ELR (cell line): ENCODE measurements at regions not wholly inside any gene's neighbourhood (a gene's known extent, or its start where the extent isn't known, plus 50 kb on each side); places are given as distances from the start of the nearest gene placed in this dataset.
A peak's percentile ranks its signal among the peaks of the same experiment; 100 is the strongest.
"Not testable (repeated sequence)": the region's sequence is repeated elsewhere in the genome, so short reads cannot be mapped to it uniquely, and the experiment has no call there.

ENCODE experiments used
- DNase-seq: peaks from one replicate; pipeline ENCODE4 v3.0.0-alpha.2; 2015; ENCODE audit warnings: low read depth

DNA sequence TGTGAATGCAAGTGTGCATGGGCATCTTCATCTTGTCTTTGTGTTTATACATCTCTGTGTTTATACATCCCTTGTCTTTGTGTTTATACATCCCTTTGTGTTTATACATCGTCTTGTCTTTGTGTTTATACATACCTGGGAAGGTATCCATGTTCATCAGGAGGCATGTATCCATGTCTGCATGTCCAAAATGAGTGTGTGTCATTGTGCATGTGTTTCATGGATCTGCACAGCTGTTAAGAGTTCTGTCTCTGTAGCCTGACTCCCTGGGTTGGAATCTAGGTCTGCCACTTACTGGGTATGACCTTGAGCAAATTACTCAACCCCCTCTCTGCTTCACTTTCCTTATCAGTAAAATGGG is 50.1 kb upstream of the SIRPA start:
- DNase-seq = no peak

DNA sequence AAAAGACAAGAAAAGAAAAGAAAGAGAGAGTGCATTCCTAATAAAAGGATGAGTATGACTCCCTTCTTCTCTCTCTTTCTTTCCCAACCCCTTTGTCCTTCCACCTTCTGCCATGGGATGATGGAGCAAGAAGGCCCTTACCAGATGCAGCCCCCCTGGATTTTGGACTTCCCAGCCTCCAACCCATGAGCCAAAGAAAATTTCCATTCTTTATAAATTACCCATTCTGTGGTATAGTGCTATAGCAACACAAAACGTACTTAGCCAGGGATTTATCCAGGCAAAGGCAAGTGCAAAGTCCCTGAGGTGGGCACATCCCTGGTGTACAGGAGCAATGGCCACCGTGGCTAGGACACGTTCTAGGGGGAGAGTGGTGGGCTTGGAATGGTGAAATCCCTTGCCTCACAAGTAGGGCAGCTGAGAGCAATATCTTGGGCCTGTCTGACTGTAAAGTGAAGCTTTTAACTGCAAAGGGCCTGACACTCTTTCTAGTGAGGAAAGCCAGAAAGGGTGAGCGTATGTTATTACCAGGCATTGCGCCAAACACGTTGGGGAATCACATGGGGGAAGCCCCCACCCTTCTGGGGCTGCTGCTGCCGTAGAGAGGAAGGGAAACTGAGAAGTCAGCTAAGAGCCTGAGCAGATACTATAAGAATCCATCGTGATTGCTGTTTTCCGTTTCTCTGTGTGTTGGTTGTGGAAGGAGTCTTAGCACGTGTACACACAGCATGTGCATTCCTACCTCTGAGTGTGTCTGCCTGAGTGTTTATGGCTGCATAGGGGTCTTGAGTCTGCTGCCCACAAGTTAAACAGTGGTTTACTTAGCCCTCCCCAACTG is 50.7 kb upstream of the SIRPA start:
- DNase-seq = no peak

DNA sequence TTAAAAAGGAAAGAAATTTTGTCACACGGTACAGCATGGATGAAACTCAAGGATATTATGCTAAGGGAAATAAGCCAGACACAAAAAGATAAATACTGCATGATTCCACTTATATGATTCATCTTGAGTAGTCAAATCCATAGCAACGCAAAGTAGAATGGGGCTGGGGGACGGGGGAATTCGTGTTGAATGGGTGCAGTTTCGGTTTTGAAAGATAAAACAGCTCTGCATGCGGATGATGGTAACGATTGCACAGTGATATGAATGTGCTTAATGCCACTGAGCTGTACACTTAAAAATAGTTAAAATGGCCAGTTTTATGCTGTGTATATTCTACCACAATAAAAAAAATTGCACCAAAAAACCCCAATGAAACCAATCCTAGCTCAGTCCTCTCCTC is 52.9 kb upstream of the SIRPA start:
- no peak for DNase-seq

DNA sequence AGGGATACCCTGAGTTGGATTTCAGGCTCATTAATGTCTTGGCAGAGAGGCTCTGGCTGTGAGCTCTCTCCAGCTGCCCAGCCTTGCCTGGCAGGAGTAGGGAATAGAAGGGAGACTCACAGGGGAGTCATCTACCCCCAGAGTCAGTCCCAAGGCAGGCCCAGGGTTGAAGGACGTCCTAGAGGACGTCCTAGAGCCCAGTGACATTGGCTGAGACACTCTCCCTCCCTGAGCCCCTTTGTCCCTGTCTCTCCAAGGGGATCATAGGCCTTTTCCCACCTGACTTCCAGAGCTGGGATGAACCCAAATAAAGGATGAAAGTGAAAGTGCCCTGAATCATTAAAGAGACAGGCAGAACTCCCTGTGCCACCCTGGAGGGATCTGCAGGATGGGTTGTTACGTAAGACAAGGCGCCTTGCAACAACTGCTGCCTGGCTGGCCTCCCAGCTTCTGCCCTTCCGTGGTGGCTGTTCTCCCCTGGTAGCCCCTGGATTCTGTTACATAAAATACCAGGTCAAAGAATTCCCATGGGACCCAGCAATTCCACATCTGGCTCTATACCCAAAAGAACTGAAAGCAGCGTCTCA is 53.6 kb upstream of the SIRPA start:
- DNase-seq = no peak

DNA sequence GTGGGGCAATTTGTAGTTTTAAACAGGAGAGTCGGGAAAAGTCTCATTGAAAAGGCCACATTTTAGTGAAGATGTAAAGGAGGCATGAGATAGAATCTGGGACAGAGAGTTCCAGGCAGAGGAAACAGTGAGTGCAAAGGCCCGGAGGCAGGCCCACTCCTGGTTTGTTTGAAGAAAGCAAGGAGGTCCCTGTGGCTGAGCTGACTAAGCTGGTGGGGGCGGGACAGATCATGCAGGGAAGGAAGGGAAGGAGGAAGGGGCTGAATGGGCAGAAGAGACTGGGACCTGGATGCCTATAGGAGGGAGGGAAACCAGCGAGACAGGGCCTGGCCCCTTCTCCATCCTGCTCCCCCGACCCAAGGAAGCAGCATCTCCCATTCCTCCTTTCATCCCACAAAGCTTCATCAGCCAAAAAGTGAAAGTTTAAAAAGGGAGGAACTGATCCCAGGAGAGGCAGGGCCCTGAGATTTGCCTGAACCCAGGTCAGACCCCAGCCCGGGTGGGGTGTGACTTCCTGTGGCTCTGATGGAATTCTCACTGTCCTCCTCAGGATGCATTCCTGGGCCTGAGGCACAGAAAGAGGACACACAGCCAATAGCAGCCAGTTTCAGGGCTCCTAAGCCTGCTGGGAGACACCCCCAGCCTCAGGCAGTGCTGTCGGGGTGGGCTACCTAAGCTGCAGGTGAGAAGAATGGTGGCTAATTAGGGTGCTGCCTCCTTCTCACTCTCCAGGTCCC is 54.2 kb upstream of the SIRPA start:
- no peak for DNase-seq

DNA sequence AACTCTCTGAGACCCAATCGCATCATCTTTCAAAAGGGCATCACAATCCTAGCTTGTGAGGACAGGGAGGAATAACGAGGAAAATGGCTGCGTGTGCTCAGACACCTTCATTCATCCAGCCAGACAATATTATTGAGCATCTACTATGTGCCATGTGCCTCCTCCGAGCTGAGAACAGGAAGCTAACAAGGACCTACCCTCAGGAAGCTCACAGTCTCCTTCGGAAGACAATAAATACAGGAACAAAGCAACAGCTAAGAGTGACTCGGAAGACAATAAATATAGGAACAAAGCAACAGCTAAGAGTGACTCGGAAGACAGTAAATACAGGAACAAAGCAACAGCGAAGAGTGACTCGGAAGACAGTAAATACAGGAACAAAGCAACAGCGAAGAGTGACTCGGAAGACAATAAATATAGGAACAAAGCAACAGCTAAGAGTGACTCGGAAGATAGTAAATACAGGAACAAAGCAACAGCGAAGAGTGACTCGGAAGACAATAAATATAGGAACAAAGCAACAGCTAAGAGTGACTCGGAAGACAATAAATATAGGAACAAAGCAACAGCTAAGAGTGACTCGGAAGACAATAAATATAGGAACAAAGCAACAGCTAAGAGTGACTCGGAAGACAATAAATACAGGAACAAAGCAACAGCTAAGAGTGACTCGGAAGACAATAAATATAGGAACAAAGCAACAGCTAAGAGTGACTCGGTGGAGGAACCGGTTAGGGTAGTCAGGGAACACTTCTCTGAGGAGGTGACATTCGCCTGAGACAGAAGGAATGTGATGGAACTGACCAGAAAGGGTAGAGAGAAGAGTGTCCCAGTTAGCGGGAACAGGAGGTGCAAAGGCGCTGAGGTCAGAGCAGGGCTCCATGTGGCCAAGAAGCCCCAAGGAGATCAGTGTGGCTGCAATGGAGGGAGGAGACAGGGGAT is 55.6 kb upstream of the SIRPA start:
- not testable (repeated sequence) for DNase-seq

DNA sequence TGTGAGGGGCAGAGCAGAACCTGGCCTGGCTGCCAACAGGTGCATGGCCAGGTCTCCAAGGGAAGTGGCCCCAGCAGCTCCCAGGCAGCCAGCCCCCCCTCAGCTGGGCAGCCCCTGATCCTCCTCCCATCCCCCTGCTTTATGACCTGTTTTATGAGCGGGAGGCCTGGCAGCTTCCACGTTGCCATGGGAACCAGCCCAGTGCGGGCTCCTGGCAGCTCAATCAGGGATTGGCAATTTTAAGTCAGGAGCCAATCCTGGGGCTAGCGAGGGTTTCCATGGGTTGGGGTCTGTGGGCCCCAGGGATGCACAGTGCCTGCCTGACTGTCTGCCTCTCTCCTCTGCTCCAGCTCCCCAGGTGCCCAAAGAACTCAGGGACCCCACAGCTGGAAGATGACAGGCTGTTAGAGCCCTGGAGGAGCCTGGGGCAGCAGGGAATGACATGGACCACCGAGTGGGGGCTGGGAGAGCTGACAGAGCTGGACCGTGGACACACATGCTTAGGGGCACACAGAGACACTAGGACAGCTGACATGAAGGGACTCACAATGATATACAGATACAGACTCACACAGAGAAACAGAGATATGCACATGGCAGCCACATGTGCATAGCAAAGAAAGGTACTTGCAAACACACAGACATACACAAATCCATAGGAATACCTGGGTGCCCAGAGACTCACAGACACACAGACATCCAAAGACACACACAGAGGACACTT is 56.5 kb upstream of the SIRPA start:
- no peak for DNase-seq

DNA sequence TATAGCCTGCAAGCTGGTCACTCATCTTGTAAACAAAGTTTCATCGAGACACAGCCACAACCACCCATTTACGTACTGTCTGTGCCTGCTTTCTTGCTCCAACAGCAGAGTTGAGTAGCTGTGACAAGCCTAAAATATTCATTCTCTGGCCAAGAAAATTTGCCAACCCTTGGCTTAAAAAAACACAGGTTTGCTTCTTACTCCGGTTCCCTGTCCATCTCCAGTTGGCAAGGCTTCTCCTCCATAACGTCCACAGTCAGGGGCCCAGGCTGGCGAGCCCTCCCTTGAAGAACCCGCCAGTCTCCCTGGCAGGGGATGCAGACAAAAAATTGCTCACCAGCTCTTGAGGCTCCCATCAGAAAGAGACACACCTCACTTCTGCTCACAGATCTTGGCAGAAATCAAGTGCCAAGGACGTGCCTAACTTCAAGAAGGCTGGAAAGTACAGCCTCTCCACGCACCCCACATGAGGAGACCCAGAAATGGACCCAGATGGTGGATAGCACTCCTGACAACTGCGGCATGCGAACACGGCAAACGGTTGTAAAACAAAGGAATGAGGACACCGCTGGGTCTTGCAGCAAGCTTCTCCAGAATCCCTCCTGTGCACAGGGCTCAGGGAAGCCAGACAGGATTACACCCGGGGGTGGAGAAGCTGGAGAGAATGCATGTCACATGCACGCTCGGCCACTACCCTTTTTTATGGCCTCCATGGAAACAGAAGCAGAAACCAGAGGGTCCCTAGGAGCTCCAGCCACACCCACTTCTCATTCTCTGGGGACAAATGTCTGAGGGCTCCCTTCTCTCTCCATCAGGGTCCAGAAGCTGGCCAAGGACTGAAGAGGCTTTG is 59.8 kb upstream of the SIRPA start:
- DNase-seq = no peak

DNA sequence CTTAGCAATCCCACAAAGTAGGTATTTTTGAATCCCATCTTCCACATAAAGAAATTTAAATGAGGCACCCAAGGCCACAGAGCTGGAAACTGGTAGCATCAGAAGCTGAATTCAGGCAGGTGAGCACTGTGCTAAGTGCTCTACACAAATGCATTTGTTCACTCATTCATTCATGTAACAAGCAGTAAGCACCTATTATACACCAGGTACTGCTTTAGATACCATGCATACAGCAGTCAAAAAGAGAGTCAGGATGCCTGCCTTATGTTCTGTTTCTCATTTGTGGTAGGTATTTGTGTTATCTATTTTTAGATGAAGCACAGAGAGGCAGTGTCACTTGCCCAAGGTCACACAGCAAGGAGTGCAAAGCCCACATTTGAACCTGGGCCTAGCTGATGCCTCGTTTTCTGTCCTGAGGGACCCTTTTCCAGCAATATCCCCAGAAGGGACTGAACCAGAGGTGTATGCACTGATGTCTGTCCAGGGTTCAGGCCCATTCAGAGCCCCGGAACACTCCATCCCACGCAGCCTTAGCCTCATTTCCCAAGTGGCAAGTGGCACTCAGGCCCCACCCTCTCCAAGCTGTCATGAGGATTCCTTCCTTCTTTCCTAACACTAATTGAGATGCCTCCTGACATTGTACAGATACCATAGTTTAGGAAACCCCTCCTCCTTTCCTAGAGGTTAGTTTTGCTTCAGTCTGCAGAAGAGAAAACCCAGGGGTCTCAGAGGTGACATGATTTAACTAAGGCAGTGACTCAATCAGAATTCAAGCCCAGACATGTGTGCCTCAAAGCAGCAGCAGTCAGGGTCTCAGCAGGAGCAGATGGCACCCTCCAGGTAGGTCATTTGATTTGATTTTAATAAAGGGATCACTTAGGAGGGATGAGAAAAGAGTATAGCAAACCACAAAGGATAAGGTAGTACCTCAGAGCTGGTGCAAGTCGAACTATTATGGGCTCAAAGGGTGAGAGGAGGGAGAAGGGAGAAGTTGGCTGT is 61.2 kb upstream of the SIRPA start:
- DNase-seq = no peak

DNA sequence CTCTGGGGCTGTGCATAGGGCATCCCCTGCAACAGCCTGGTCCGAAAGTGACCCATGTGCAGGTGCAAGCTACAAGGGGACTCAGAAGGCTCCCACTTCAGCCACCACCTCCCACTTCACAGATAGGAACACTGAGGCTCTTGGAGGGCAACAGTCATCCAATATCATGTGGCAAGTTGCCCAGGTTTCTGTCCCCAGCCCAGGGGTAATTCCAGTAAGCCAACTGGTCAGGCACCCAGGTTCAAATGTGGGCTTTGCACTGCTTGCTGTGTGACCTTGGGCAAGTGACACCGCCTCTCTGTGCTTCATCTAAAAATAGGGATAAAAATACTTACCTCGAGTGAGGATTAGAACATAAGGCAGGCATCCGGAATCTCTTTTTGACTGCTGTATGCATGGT is 62.0 kb upstream of the SIRPA start:
- no peak for DNase-seq

DNA sequence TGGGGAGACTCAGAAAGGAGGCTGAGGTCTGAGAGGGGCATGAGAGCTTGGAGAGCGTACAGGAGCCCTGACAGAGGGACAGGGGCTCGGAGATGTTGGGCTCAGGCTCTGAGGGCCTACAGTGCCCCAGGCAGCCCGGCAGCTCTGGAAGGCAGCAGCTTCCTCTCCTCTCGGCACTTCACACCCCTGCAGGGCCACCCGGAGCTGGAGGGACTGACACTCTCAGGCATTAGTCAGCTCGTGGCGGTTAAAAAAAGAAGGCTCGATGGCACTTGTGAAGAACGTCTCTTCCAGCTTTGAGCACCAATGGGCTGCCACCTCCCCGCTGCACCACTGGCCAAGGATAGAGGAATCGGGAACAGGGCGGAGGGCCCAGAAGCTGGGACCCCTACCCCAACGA is 62.6 kb upstream of the SIRPA start:
- DNase-seq = no peak

DNA sequence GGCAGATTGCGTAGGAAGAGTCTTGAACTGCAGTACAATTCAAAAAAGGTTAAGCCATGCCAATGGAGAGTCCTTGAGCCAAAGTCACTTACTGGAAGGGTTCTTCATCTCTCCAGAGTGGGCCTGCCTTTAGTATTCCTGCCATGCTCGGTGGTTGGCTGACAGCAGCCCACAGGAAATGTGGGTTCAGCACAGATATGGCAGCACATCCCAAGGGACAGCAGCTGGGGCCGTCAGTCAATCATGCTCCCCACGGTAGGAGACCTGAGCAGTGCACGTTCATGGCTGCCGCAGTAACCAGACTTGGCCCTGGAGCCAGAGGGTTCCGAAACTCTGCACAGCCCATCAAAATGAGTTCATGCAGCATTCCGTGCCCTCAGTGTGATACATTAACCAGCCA is 63.6 kb upstream of the SIRPA start:
- DNase-seq = no peak

DNA sequence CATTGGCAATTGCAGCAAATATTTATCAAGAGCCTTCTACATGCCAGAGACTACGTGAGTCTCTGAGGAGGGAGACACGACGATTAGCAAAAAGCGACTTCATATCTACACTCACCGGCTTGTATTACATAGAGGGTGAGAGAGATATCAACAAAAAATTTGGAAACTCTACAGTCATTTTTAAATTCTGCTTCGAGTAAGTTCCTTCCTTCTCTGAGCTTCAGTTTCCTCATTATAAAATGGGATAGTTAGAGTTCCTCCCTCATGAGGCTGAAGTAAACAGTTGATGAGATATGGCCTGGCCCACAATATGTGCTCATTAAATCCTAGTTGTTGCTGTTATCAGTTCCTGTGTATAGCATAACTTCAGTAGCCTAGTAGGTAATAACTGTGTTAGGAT is 64.1 kb upstream of the SIRPA start:
- DNase-seq = no peak

DNA sequence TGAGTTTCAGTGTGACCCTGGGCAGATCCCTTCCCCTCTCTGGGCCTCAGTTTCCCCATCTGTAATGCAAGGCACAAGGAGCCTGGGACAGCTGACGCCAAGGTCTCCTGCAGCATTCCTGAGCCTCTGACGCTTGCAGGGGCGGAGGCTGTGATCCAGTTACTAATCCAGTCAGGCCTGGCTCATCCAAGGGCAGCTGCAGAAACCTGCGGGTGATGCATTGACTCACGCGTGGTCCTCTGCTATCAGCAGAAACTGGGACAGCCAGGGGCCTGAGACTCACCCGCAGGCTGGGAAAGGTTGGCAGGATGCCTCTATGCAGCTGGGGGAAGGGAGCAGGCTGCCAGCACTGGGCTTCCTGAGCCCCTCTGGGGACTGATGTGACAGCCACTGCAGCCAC is 65.0 kb upstream of the SIRPA start:
- DNase-seq = peak; percentile 96

DNA sequence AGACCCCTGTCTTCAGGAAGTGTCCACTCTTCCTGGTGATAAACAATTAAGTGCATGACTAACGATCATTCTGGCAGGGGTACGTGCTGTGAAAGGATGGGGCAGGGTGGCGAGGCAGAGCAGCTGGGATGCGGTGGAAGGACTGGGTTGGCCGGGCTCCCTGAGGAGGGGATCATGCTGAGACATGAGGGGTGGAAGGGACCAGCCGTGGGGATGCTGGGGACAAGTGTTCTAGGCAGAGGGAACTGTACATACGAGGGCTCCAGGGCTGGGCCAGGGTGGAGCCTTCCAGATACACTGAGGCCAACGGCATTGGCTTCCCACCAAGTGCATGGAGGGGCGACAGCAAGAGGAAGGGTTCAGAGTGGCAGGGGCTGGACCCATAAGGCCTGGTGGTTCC is 65.7 kb upstream of the SIRPA start:
- DNase-seq = no peak

DNA sequence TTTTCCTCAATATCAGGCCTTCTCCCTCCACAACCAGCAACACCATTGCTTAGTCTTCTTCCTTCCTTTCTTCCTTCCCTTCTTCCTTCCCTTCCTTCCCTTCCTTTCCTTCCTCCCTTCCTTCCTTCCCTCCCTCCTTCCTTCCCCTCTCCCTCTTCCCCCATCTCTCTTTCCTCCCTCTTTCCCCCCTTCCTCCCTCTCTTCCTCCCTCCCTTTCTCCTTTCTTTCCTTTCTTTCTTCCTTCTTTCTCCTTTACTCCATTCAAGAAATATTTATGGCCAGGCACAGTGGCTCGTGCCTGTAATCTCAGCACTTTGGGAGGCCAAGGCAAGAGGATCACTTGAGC is 66.4 kb upstream of the SIRPA start:
- DNase-seq = no peak

DNA sequence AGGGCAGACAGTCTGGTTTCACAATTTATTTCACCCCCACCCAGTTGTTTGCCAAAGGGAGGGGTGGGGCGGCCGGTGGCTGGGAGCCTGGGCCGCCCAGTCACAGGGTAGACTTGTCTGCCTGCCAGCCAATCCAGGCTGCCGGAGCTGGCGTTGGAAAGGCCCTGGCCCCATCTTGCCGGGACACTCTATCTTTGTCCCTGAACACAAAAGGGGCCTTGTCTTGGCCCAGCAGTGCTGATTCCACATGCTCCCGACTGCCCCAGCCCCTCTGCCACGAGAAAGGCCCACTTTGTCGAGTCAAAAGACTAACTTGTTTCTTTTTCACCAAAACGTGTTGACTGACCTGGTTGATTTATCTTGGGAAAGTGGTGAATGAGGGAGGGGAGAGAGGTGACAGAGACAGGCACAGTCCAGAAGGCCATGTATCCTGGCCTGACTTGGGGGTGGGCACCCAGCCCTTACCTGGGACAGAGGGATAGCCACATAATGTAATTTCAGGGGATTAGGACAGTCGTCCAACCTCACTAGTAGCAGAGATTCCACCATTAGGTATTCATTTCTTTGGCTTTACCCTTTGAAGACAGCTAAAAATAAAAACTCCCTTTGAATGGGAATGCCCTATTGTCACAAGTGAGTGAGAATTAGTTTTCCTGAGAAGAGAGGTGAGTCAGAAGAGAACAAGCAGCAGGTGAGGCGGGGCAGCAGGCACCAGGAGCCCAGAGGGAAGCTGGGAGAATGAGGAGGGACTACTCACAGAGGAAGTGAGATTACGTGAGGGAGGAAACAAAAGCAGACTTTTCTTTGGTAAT is 67.0 kb upstream of the SIRPA start:
- peak; percentile 40 for DNase-seq

DNA sequence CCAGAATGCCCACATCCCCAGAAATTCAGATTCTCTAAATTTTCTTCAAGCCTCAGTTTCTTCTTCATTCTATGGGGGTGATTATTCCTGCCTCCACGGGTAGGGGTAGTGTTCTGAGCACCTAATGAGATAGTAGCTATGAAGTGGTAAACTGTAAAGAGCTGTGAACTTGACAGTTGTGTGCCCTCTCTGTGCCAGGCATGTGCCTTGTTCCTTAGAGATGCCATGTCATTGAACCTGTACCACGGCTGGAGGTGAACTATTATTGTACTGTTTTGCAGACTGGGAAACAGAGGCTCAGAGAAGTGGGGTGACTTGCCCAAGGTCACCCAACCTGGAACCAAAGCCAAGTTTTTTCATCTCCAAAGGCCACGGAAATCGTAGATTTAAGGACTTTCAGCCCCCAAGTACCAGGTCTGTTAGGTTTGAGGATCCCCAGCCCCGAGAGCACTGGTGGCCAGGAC is 67.7 kb upstream of the SIRPA start:
- no peak for DNase-seq
